HG03159 (cell line): ENCODE measurements at regions not wholly inside any gene's neighbourhood (a gene's known extent, or its start where the extent isn't known, plus 50 kb on each side); places are given as distances from the start of the nearest gene placed in this dataset.
"Not testable (repeated sequence)": the region's sequence is repeated elsewhere in the genome, so short reads cannot be mapped to it uniquely, and the experiment has no call there.

ENCODE experiments used
- ATAC-seq: cut with Tn5 transposase; IDR thresholded peaks from one replicate; pipeline ENCODE4 v1.9.1; 2021; ENCODE audit warnings: mild to moderate bottlenecking, moderate library complexity; ENCODE audit not compliant: unreplicated experiment

- ATAC-seq = no peak
These were observed 580.4 kb downstream of the ANKRD50 start for GRCh38 chr4:124132161-124132560.

GRCh38 chr4:124133753-124134152 lies 578.8 kb downstream of the ANKRD50 start:
- no peak for ATAC-seq

- ATAC-seq = no peak
These were observed 577.1 kb downstream of the ANKRD50 start for GRCh38 chr4:124135409-124135813.

DNA sequence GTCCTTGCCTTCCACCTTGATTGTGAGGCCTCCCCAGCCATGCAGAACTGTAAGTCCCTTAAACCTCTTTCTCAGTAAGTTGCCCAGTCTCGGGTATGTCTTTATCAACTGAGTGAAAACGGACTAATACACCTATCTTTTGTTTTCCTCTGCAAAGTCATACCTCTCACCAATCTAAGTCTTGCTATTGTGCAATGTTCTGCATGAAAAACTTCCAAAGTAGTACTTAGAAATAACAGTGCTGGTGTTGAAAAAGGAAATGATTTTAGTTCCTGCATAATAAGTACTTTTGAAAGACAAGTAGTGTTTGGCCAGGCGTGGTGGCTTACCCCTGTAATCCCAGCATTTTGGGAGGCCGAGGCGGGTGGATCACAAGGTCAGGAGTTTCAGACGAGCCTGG lies 573.5 kb downstream of the ANKRD50 start:
- no peak for ATAC-seq

DNA sequence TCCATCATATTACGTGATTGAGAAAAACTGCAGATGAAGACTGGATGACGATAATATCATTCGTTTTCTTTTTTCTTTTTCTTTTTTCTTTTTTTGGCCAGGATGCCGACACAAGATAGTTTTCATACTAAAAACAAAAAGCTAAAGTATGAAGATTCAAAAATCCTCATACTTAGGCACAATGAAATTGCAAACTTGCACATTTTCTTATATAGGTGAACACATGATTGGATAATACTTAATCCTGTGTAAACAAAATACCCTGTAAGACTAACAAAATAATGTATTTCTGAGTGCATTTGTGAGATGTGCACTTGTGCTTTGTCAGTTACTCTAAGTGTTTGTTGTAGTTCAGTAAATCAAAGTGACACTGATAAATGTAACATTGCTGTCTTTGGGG lies 568.9 kb downstream of the ANKRD50 start:
- ATAC-seq = no peak

DNA sequence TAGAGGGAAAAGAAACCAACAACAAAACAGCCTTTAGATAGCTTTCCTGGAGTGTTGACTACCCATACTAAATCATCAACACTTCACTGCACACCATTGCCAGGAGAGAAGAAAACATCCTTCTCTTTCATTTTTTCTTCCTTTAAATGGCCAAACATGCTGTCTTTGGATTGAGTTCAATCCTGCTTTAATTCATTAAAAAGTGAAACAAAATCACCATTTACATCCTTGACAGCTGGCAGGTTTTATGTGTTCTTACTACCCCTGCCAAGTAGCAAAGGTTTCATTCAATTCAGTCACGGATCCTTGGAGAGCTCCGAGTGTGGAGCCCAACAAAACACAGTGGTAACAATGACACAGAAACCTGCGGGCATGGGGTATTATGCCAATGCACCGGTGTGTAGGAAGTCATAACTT lies 568.3 kb downstream of the ANKRD50 start:
- no peak for ATAC-seq

GRCh38 chr4:124146068-124146467 lies 566.5 kb downstream of the ANKRD50 start:
- no peak for ATAC-seq

DNA sequence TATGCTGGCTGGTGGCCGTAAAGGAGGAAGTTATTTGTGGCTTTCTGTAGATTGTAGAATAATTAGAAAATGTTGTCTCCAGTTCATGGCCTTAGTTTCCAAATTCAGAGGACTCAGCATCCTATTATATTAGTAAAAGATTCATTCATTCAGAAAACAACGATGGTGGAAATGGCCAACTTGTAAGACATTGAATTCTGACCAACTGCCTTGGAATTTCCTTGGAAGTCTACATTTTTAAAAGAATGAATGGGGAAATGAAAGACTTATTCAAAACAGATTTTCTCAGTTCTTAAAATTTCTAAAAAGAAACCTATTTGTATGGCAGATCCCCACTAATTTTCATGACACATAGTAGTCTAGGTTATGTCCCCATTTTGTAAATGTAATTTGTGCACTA lies 561.5 kb downstream of the ANKRD50 start:
- ATAC-seq = no peak

- ATAC-seq = no peak
These were observed 560.4 kb downstream of the ANKRD50 start for GRCh38 chr4:124152132-124152531.

DNA sequence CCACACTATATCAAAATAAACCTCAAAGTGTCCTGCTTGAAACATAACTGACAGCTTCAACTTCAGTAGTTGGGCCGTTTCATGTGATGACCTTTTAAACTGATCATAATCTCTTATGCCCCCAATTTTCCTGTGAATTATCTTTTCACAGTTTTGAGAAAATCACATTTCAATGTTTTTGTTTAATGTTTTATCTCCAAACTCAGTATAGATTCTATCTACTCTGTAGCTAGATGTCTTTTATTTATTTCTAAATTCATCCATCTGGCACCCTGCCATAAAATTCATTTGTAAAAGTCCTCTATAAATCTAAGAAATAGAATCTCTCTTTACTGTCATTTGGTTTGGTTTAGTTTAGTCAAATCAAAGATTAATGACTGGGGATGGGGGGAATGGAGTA lies 557.3 kb downstream of the ANKRD50 start:
- ATAC-seq = no peak

DNA sequence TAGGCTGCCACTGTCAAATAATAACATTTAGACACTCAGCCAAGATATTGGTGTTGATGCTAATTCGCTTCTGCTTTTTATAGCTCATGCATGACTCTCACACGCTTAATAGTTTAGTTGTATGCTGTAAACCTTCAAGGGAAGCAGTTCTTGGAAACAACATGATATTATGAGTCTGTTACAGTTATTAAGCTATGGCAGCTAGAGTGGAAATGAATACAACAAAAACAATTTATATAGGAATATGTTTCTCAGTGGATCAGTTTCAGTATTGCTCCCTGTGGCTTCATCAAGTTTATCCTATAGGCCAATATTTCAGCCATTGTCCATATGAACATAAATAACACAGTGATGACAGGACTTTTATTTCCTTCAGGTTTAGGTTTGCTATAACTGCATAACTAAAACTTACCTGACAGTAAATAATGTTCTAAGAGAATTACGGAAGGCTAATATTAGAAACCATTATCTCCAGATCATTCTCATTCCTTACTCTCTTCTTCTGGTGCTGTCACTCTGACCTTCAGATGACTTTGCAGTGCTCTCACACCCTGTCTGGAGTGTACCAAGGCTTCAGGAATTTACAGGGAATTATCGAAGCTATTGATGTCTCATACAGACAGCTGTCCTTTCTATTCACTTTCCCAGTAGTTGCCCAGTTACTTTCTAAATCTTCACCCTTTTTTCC lies 555.0 kb downstream of the ANKRD50 start:
- no peak for ATAC-seq

DNA sequence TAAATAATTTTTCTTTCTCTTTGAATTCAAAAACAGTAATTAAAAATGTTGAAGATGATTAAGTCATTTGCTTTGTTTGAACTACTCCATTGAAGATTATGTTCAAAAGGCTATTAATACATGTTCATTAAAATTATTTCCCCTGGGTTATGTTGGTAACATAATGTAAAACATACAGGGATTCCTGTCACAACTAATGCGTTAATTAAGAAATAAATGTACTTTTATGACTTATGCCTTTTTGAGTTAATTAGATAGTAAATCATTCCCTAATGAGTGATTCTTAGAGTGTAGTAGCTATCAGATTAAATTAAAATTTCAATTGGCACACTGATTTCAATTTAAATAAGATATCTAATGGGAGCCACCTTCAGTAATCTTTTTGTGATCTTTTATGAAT lies 549.1 kb downstream of the ANKRD50 start:
- ATAC-seq = no peak

GRCh38 chr4:124167602-124168001 lies 544.9 kb downstream of the ANKRD50 start:
- ATAC-seq = no peak

GRCh38 chr4:124169524-124169923 lies 543.0 kb downstream of the ANKRD50 start:
- ATAC-seq = not testable (repeated sequence)

DNA sequence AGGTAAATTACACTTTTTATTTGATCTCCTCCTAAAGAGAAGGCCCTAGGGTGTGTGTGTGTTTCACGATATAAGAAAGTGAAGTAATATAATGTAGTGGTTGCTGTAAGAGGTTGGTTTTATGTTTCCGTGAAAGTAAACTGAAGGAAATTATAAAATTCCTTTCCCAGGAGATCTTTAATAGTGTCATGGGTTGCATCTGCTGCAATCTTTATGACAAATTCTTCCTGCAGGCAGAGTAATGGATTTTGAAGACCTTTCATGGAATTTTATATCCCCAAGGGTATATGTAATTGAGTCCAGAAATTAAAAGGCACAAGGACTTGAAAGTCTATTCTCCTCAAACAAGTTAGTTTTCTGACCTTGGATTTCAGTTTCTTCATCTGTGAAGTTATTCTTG lies 538.6 kb downstream of the ANKRD50 start:
- ATAC-seq = no peak

DNA sequence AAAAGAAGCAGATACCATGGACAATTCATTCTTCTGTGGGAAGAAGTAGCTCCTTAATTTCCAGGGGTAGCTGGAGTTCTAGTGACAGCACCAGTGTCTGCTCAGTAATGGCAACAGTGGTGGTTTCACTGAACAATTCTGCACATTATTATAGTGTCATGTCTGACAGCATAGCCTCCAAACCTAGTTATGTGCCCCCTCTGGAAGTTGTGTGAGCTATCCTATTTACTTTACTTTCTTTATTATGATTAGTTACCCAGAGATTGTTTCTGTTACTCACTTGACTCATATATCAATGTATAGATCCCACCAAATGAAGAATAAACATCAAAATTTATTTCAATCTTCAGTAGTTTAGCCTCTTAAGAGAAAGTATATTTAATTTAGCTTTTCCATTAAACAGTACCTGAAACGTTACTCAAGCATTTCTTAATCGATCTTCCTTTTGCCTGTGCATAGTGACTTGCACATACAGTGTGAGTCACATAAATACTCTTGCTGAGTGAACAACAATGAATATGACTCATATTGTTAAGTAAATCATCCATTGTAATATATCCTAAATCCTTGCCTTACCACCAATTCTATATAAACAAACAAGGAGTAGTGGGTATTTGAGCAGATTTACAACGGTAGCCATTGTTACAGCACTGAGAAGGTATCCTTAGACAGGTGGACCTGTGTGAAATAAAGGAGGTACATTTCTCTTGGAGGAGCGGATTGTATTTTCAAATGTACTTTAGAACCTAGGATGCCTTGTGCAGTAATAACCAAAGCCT lies 534.7 kb downstream of the ANKRD50 start:
- ATAC-seq = no peak

DNA sequence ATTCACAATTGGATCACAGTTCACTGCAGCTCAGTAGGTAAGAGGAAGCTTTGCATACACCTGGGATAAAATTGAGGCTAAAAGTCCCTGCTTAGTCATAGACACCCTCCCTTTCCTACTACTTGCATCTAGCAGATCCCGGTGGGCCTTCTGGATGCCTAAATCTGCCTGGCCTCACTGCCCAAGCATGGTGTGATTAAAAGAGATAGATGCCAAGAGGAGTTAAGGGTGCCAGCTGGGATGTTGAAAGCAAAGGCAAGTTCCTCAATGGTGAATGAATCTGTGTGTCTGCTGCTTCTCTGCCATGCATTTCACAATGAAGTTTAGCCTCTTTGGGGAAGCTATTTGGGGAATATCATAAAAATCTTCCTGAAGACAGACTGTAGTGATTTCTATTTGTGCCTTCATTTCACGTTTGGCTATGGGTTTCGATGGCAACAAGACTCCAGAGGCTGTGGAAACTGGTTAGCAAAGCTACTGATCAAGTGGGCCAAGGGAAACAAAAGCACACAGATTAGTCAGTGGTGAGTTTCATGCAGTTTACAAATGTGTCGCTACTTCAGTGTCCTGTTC lies 534.0 kb downstream of the ANKRD50 start:
- ATAC-seq = no peak

GRCh38 chr4:124179506-124180186 lies 532.9 kb downstream of the ANKRD50 start:
- no peak for ATAC-seq

DNA sequence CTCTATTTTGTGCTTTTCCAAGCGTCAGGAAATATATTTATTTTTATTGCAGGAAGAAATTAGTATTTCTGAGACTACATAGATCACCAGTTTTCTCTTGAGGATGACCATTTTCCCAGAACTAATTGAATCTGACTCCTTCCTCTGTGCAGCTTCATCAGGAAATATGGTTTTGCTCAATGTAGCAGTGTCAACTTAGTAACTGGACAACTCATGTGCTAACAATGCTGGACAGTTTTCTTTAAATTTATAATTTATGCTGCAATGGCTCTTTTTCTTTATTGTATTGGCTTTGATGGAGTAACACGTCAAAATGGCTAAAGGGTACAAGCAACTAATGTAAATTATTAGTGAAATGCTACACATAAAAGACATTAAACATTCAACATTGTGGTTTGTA lies 531.5 kb downstream of the ANKRD50 start:
- ATAC-seq = no peak

GRCh38 chr4:124183231-124183630 lies 529.3 kb downstream of the ANKRD50 start:
- no peak for ATAC-seq

DNA sequence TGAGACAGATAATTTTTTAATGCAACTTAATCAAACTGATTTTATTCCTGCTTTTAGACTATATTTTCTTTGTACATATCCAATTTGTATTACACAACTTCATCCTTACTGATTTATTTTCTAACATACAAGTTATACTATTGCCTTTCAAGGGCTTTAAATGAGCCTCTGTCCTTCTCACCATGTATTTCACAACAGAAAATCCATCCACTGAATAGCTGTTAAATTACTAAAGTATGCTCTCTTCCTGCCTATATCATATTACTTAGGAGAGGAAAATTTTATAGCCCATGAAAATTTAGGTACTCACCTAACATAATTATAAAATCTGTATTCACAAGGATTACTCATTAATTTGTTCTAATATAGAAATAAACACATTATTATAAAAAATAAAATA lies 528.6 kb downstream of the ANKRD50 start:
- no peak for ATAC-seq

DNA sequence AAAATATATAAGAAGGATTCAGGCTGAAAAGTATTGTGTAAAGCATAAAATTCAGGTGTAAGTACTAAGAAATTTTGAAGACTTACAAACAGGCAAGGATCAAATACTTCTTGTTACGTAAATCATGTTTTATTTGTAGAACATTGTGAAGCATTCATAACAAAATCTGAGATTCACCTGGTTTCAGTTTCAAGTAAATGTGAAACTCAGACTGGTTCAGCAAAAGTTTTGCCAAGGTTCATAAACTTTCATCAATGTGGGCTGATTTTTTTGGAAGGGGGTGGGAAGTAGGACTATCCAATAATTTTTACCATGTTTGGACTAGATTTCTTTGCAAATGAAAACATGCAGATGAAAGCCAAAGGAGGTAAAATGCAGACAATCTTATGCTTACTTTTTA lies 527.7 kb downstream of the ANKRD50 start:
- no peak for ATAC-seq
